ENCODE measurements at regions not wholly inside any gene's neighbourhood (a gene's known extent, or its start where the extent isn't known, plus 50 kb on each side); places are given as distances from the start of the nearest gene placed in this dataset.

DNA sequence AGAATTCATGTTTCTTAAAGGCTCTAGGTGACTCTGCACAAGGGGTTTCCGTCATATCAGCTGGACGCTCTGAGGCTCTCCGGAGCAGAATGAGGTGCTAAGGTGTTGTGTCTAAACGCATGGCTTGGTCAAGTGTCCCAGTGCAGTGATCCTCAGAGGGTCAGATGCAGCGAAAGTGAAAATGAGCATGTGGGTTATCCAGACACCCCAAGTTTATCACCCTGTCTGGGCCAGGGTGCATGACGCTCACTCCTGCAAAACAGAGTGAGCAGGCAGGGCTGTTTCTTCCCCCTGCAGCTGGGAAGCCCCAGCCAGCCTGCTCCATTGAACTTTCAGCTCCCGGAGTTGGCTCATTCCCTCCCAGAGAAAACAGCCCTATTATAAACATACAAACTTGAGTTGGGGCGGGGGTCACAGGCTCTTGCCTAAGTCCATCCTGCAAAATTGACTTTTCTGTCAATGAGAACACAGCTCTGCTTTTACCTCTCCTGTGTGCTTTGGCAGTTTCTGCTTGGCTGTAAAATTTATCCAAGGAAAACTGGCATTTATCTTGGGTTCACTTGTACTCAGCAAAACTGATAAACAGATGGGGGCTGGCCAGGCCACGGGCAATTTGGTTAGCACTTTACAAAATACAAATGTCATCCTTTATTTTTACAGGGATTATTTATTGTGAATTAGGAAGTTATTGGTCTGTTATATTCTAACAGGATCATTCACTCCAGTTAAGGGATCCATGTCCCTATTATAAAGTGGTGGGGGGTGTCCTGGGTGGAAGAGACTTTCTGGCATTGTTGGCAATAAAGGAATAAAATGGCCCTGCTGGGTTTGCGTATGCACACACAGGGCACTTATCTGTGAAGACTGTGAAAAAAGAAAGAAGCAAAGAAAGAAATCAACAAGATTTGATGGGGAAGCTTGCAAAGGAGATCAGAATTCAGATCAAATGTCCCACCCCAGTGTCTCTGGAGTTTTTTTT lies 154.9 kb downstream of the FOXA2 start (continued):
- TF ChIP-seq, protein P1, sequence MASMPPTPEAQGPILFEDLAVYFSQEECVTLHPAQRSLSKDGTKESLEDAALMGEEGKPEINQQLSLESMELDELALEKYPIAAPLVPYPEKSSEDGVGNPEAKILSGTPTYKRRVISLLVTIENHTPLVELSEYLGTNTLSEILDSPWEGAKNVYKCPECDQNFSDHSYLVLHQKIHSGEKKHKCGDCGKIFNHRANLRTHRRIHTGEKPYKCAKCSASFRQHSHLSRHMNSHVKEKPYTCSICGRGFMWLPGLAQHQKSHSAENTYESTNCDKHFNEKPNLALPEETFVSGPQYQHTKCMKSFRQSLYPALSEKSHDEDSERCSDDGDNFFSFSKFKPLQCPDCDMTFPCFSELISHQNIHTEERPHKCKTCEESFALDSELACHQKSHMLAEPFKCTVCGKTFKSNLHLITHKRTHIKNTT (CRISPR knock-in tag; IDR thresholded peaks at IDR 0.05), result 0 out of 2 replicates have a peak, but pooled peaks have one; percentile 11
- TF ChIP-seq ZNF431 (CRISPR knock-in tag; IDR thresholded peaks at IDR 0.05; ENCODE audit: borderline replicate concordance, low read depth) (peak; percentile 56; the same call in 1 of the 2 replicates), ZNF17 (CRISPR knock-in tag; IDR thresholded peaks at IDR 0.05) (no peak), ZNF326 (CRISPR knock-in tag; IDR thresholded peaks at IDR 0.05; ENCODE audit: borderline replicate concordance) (no peak), ZNF674 (CRISPR knock-in tag; IDR thresholded peaks at IDR 0.05; ENCODE audit: low read depth) (no peak), RBM39 (IDR thresholded peaks at IDR 0.05; ENCODE audit: low read depth, low read length, poor library complexity, severe bottlenecking) (no peak), U2AF2 (IDR thresholded peaks at IDR 0.05; ENCODE audit: low read depth, low read length) (no peak), TCF7 (IDR thresholded peaks at IDR 0.05; ENCODE audit: low read depth) (peak; percentile 49; the same call in 1 of the 2 replicates), ZNF234 (CRISPR knock-in tag; conservative IDR thresholded peaks at IDR 0.05) (no peak), CSRNP1 (CRISPR knock-in tag; IDR thresholded peaks at IDR 0.05) (peak; percentile 50; the same call in 1 of the 2 replicates), SRSF4 (IDR thresholded peaks at IDR 0.05; ENCODE audit: low read depth, low read length, poor library complexity, severe bottlenecking) (no peak), ATF3 (CRISPR knock-in tag; IDR thresholded peaks at IDR 0.05) (no peak), HNRNPK (IDR thresholded peaks at IDR 0.05; ENCODE audit: low read depth, low read length, poor library complexity, severe bottlenecking) (no peak), RAD21 (CRISPR knock-in tag; IDR thresholded peaks at IDR 0.05) (no peak; the same call in 1 of the 2 replicates), FOXO1 (CRISPR knock-in tag; IDR thresholded peaks at IDR 0.05) (peak; percentile 93), ZNF510 (CRISPR knock-in tag; IDR thresholded peaks at IDR 0.05; ENCODE audit: low read depth) (peak; percentile 17; the same call in 1 of the 2 replicates), RARG (CRISPR knock-in tag; IDR thresholded peaks at IDR 0.05; ENCODE audit: low read depth) (no peak), ELF4 (CRISPR knock-in tag; IDR thresholded peaks at IDR 0.05; ENCODE audit: borderline replicate concordance) (0 out of 2 replicates have a peak, but pooled peaks have one; percentile 4), MLX (CRISPR knock-in tag; IDR thresholded peaks at IDR 0.05) (0 out of 2 replicates have a peak, but pooled peaks have one; percentile 45)
- TF ChIP-seq, protein P2, sequence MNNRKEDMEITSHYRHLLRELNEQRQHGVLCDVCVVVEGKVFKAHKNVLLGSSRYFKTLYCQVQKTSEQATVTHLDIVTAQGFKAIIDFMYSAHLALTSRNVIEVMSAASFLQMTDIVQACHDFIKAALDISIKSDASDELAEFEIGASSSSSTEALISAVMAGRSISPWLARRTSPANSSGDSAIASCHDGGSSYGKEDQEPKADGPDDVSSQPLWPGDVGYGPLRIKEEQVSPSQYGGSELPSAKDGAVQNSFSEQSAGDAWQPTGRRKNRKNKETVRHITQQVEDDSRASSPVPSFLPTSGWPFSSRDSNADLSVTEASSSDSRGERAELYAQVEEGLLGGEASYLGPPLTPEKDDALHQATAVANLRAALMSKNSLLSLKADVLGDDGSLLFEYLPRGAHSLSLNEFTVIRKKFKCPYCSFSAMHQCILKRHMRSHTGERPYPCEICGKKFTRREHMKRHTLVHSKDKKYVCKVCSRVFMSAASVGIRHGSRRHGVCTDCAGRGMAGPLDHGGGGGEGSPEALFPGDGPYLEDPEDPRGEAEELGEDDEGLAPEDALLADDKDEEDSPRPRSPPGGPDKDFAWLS (CRISPR knock-in tag; IDR thresholded peaks at IDR 0.05; ENCODE audit: borderline replicate concordance), result no peak; the same call in 1 of the 2 replicates
- TF ChIP-seq, protein P3, sequence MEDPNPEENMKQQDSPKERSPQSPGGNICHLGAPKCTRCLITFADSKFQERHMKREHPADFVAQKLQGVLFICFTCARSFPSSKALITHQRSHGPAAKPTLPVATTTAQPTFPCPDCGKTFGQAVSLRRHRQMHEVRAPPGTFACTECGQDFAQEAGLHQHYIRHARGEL (CRISPR knock-in tag; IDR thresholded peaks at IDR 0.05), result no peak

Data from HepG2 (cell line).